SK-N-MC (cell line): ENCODE measurements at regions not wholly inside any gene's neighbourhood (a gene's known extent, or its start where the extent isn't known, plus 50 kb on each side); places are given as distances from the start of the nearest gene placed in this dataset.

Source experiments
- DNase-seq: peaks from one replicate; pipeline ENCODE4 v3.0.0-alpha.2; 2011; ENCODE audit warnings: low read depth, low spot score
- H3K27ac ChIP-seq: fragments of 200-600 bp; sonication (generic); 2 replicates; pipeline ENCODE4 v1.5.1; 2016; ENCODE audit warnings: mixed run types
- H3K36me3 ChIP-seq: fragments of 200-600 bp; sonication (generic); 2 replicates; pipeline ENCODE4 v1.6.1; 2017; ENCODE audit warnings: antibody characterized with exemption, low read length, mixed read lengths; ENCODE audit not compliant: insufficient read depth
- H3K4me3 ChIP-seq: fragments of 200-600 bp; sonication (generic); 2 replicates; pipeline ENCODE4 v1.5.1; 2016
- H3K9ac ChIP-seq: fragments of 200-600 bp; sonication (generic); 2 replicates; pipeline ENCODE4 v1.8.0; 2017; ENCODE audit warnings: mixed run types, mixed read lengths; ENCODE audit not compliant: insufficient read length
- H3K9me3 ChIP-seq: fragments of 200-600 bp; sonication (generic); 2 replicates; pipeline ENCODE4 v1.6.1; 2017; ENCODE audit warnings: low read depth, mild to moderate bottlenecking, antibody characterized with exemption, low read length, moderate library complexity, mixed read lengths
- EZH2 ChIP-seq: fragments of 200-600 bp; sonication (generic); IDR thresholded peaks from one replicate; pipeline ENCODE4 v1.6.1; 2017; ENCODE audit warnings: antibody characterized with exemption
- FOXP2 ChIP-seq: optimal IDR thresholded peaks from 2 replicates; pipeline ENCODE3; 2011; ENCODE audit warnings: mild to moderate bottlenecking, moderate library complexity; ENCODE audit not compliant: insufficient read depth; ENCODE audit errors: extremely low read length, control extremely low read depth
- POLR2AphosphoS5 ChIP-seq: IDR thresholded peaks from 2 replicates; pipeline ENCODE4 v1.6.1; 2012; ENCODE audit warnings: mild to moderate bottlenecking, low read depth, low read length, borderline replicate concordance

DNA sequence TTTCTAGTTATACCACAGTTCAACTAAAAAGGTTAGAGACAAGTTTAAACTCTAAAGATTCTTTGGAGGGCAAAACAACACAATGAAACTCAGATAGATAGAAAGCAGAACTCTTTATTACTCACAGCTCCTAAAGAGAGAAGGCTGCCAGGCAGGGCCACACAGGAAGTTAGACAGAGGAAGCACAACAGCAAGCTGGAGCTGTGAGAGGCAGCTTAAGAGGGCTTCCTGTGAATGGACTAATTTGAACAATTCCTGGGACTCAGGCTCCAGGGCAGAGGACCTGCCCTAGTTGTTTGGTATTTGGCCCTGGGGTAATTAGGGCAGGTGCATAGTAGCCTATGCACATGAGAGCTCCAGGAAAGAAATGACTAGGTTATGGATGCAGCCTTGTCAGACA is 803.6 kb downstream of the DIAPH3 start:
- DNase-seq, result no peak
- Histone ChIP-seq H3K4me3 (no peak overlapping the region), H3K27ac (no peak overlapping the region), H3K9me3 (0 out of 2 replicates have a peak, but pooled peaks cover 2% of the 10 kb centered on the region), H3K36me3 (no peaks in the 10 kb centered on the region), H3K9ac (no peak overlapping the region)
- TF ChIP-seq EZH2, result no peak
- TF ChIP-seq FOXP2, result no peak
- TF ChIP-seq POLR2AphosphoS5, result no peak

DNA sequence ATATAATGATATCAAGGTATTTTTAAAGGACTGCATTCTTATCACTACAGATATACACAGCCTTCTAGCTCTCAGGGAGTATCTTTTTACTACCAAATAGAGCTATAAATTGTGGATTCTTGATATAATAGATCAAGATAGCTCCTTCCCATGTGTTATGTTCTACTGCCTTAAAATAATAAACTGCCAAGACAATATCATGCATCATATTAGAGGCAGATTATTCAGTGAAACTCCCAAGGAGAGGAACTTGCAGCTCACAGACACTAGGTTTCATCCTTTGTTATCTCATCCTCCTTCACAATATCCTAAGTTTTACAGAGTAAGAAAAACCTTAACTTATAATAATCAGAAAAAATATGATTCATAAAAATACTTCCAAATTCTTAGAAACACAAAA is 802.8 kb downstream of the DIAPH3 start:
- Histone ChIP-seq H3K27ac (no peak overlapping the region), H3K9me3 (no peaks in the 10 kb centered on the region), H3K4me3 (no peak overlapping the region), H3K36me3 (no peaks in the 10 kb centered on the region), H3K9ac (no peak overlapping the region)
- no peak for DNase-seq
- no peak for TF ChIP-seq POLR2AphosphoS5
- TF ChIP-seq EZH2, result no peak
- no peak for TF ChIP-seq FOXP2

DNA sequence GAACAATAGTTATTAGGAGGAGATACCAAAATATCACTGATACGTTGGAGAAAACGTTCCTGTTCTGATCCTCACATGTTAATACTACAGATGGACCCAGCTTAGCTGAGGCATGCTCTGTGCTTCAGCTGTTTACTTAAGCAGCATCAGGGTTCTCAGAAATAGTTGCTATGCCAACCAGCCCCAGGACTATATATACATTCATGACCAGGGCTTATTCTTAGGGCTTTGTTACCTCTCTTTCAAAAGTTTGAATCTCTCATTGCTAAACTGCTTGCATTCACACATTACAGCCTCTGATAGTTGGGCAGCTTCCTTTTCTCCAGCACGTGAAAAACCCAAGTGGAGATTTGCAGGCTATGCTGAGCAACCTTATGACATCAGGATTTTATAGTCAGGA is 800.4 kb downstream of the DIAPH3 start:
- Histone ChIP-seq H3K4me3 (no peak overlapping the region), H3K9ac (no peak overlapping the region), H3K36me3 (no peaks in the 10 kb centered on the region), H3K9me3 (no peaks in the 10 kb centered on the region), H3K27ac (no peak overlapping the region)
- DNase-seq, result no peak
- TF ChIP-seq POLR2AphosphoS5, result no peak
- TF ChIP-seq FOXP2, result no peak
- TF ChIP-seq EZH2, result no peak

DNA sequence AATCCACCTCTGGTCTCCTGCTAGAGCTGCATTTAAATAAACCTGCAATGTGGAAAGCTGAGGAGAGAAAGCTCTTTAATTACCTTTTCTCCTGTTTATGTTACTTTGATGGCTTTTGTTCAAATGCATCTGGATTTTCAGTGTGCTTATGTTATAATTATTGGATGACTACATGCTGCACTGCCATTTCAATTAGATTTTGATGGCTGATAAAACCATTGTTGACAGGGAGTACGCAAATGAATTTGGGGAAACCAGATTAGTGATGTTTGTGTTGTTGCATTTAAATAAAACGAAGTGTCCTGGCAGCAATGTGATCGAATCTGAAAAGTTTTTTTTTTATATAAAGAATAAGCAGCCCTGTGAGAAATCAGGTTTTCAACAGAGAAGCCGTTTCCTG is 799.8 kb downstream of the DIAPH3 start:
- H3K27ac ChIP-seq, result no peak overlapping the region
- DNase-seq, result no peak
- TF ChIP-seq POLR2AphosphoS5 (no peak), EZH2 (no peak), FOXP2 (no peak)
- no peaks in the 10 kb centered on the region for H3K9me3 ChIP-seq
- H3K9ac ChIP-seq, result no peak overlapping the region
- H3K4me3 ChIP-seq, result no peak overlapping the region
- H3K36me3 ChIP-seq, result no peaks in the 10 kb centered on the region

DNA sequence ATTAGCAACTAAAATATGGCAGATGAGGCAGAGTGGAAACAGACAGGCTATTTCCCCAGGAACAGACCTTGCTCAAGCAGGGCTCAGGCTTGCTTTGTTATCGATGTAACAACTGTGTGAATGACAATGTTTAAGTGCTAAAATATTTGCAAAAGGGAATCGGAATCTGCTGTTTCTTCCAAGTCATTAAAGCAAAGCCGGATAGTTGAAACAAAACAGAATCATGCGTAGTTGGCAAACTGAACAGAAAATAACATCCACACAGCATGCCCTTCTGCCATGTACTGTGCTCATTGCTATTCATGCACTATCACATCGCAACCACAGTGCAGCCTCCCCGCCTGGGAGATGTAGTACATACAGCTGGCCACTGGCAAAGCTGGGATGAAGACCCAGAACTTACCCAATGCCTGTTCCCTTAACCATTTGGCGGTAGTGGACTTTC is 799.1 kb downstream of the DIAPH3 start:
- no peak overlapping the region for H3K27ac ChIP-seq
- TF ChIP-seq POLR2AphosphoS5 (no peak), FOXP2 (no peak), EZH2 (no peak)
- no peaks in the 10 kb centered on the region for H3K36me3 ChIP-seq
- no peak for DNase-seq
- no peaks in the 10 kb centered on the region for H3K9me3 ChIP-seq
- H3K4me3 ChIP-seq, result no peak overlapping the region
- no peak overlapping the region for H3K9ac ChIP-seq

DNA sequence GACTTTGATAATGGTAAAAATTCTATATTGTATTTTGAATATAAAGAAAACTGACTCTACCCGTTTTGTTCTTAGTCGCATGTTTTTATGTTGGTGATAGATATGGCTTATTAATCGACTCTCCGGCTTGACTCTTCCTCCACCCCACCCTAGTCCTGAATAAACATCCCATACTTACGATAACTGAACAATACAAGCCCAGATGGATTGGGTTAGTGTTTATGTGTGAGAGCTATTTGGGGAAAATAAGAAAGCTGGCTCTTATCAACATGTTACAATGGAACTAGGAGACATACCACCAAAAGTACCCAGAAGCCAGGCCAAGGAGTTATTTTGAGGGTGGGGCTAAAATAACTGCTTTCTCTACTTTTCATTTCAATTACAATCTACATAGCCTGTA is 796.3 kb downstream of the DIAPH3 start:
- no peak for DNase-seq
- TF ChIP-seq EZH2 (no peak), FOXP2 (no peak), POLR2AphosphoS5 (no peak)
- H3K27ac ChIP-seq, result no peak overlapping the region

DNA sequence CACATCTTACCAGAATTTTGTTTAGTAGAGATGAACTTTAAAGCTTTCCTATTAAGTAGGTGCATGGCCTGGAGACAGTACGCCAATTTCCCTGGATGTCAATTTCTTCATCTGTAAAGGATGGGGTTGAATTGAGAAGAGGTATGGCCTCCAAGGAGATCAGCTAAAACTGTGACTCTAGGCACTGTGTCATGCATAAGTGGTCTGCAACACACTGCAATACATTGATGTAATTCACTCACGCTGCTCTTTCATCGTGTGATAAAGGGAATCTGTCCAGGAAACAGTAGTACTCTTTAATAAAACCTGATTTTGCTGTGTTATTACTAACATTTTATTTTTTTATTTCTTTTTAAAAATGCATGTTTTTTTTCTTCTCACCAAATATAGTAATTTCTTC is 795.8 kb downstream of the DIAPH3 start:
- H3K36me3 ChIP-seq, result no peaks in the 10 kb centered on the region
- no peak overlapping the region for H3K27ac ChIP-seq
- no peak overlapping the region for H3K9ac ChIP-seq
- no peak for DNase-seq
- no peak overlapping the region for H3K4me3 ChIP-seq
- H3K9me3 ChIP-seq, result no peaks in the 10 kb centered on the region
- TF ChIP-seq POLR2AphosphoS5 (no peak), EZH2 (no peak), FOXP2 (no peak)

More for the DNA sequence above, 796.3 kb downstream of the DIAPH3 start:
- Histone ChIP-seq H3K9me3 (no peaks in the 10 kb centered on the region), H3K9ac (no peak overlapping the region), H3K36me3 (no peaks in the 10 kb centered on the region), H3K4me3 (no peak overlapping the region)

DNA sequence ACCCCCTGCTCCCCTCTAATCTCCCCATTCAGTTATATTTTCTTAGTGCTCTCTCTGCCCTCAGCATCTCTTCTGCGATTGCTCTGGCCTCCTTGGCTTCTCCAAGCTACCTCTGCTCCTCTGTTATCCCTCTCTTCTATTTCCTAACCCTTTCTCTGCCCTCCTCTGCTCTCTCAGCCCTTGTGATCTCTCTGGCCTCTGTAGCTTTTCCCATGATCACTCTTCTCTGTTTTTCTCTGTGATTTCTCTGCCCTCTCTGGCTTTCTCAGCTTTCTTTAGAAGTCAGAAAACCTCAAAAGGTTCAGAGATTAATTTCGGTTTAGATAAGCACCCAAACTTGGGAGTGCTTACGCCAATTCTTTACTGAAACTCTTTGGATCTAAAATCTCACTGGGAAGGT is 795.0 kb downstream of the DIAPH3 start:
- H3K9me3 ChIP-seq, result no peaks in the 10 kb centered on the region
- TF ChIP-seq EZH2, result no peak
- no peak for TF ChIP-seq FOXP2
- TF ChIP-seq POLR2AphosphoS5, result no peak
- DNase-seq, result no peak
- H3K4me3 ChIP-seq, result no peak overlapping the region
- no peak overlapping the region for H3K9ac ChIP-seq
- no peak overlapping the region for H3K27ac ChIP-seq
- H3K36me3 ChIP-seq, result no peaks in the 10 kb centered on the region

DNA sequence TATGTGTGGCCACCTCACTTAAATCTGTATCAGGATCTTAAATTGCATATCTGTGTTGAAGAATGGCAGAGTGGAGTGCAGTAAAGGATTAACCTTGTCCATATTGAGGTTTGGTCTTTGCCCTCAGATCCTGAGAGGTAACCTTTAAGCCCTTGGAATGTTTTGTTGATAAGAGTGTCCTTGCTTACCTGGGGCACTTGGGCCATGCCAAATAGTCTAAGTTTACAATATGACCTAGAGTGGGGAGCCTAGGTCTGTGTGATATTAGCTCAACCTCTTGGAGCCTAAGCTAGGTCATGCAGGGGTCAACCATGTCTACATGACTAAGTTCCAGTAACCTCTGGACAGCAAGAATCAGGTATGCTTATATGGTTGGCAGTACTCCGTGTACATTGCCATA is 792.5 kb downstream of the DIAPH3 start:
- Histone ChIP-seq H3K27ac (no peak overlapping the region), H3K36me3 (no peaks in the 10 kb centered on the region), H3K9ac (no peak overlapping the region), H3K9me3 (no peaks in the 10 kb centered on the region), H3K4me3 (no peak overlapping the region)
- no peak for DNase-seq
- no peak for TF ChIP-seq FOXP2
- TF ChIP-seq POLR2AphosphoS5, result no peak
- TF ChIP-seq EZH2, result no peak

DNA sequence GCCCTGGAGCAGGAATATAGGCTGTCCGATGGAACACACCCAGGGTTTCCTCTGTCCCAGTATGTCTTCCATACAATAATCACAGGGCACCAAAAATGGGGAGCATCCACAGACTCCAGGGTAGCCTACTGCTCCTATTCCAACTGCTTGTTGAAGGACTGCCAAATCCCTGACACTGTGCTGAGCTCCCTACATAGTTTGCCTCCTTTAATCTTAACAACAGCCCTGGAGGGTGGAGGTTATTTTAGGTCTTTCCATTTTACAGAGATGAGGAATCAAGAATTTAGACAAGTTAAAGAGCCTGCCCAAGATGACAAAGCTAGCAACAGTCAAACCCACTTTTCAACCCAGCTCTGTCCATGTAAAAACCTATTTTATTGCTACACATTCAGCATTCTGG is 790.4 kb downstream of the DIAPH3 start:
- Histone ChIP-seq H3K9me3 (no peaks in the 10 kb centered on the region), H3K36me3 (no peaks in the 10 kb centered on the region), H3K4me3 (no peak overlapping the region), H3K9ac (no peak overlapping the region), H3K27ac (no peak overlapping the region)
- DNase-seq, result no peak
- TF ChIP-seq FOXP2, result no peak
- no peak for TF ChIP-seq EZH2
- TF ChIP-seq POLR2AphosphoS5, result no peak
